Lung (tissue), 11 donors: ENCODE measurements at regions not wholly inside any gene's neighbourhood (a gene's known extent, or its start where the extent isn't known, plus 50 kb on each side); places are given as distances from the start of the nearest gene placed in this dataset.
A peak's percentile ranks its signal among the peaks of the same experiment; 100 is the strongest.

Experiments used
- ATAC-seq: fragments of 200-7000 bp; cut with Tn5 transposase; one replicate; pipeline ENCODE4 v1.9.1; 2020; ENCODE audit warnings: moderate number of reproducible peaks; ENCODE audit not compliant: insufficient read depth, low FRiP score
- DNase-seq, 3 donors: peaks; one replicate each; pipeline ENCODE4 v3.0.0-alpha.2; 2013 to 2017
- H3K27ac ChIP-seq, 2 donors: one replicate each; pipeline ENCODE4 v1.5.1; 2013; ENCODE audit warnings: mild to moderate bottlenecking in 2 of 2, moderate library complexity in 2 of 2, control low read depth in 1 of 2, inconsistent platforms in 1 of 2, low read depth in 1 of 2, low read length in 1 of 2
- H3K27me3 ChIP-seq, 3 donors: one replicate each; pipeline ENCODE4 v1.5.1; 2013; ENCODE audit warnings: low read length in 2 of 3; ENCODE audit not compliant: control insufficient read depth in 3 of 3, insufficient read depth in 3 of 3
- H3K36me3 ChIP-seq, 4 donors: one replicate each; pipeline ENCODE4 v1.5.1; 2013; ENCODE audit warnings: low read length in 4 of 4, mild to moderate bottlenecking in 1 of 4, moderate library complexity in 1 of 4; ENCODE audit not compliant: control insufficient read depth in 4 of 4, insufficient read depth in 4 of 4
- H3K4me1 ChIP-seq, 5 donors: one replicate each; pipeline ENCODE4 v1.5.1; 2013; ENCODE audit warnings: low read length in 5 of 5, mild to moderate bottlenecking in 2 of 5, moderate library complexity in 1 of 5; ENCODE audit not compliant: control insufficient read depth in 5 of 5, insufficient read depth in 5 of 5
- H3K4me3 ChIP-seq: one replicate; pipeline ENCODE4 v1.5.1; 2013; ENCODE audit warnings: mild to moderate bottlenecking, control low read depth, moderate library complexity
- H3K9ac ChIP-seq, 2 donors: one replicate each; pipeline ENCODE4 v1.5.1; 2013; ENCODE audit warnings: low read length in 2 of 2, control low read depth in 1 of 2; ENCODE audit not compliant: insufficient read depth in 1 of 2
- H3K9me3 ChIP-seq, 4 donors: one replicate each; pipeline ENCODE4 v1.5.1; 2013; ENCODE audit warnings: low read length in 3 of 4, mild to moderate bottlenecking in 1 of 4, moderate library complexity in 1 of 4; ENCODE audit not compliant: control insufficient read depth in 4 of 4, insufficient read depth in 3 of 4
- WGBS, 2 donors: extraction: QIAGEN DNeasy Blood & Tissue Kit; methylation state at CpG; one replicate each; pipeline ENCODE4 v1.1.7; 2013; 5-methylcytosine and 5-hydroxymethylcytosine counted together
- TF ChIP-seq, protein P1 (sequence below): IDR thresholded peaks from 2 replicates; pipeline ENCODE4 v1.5.1; 2012; ENCODE audit warnings: mild to moderate bottlenecking; ENCODE audit errors: control extremely low read depth, extremely low read depth
- donor health status: control.
- donor health status: control.
- donor health status: Bipolar disorder and iron deficiency.
- donor health status: healthy.
- donor health status: DM: yes; HTN: yes; CAD: no.

DNA sequence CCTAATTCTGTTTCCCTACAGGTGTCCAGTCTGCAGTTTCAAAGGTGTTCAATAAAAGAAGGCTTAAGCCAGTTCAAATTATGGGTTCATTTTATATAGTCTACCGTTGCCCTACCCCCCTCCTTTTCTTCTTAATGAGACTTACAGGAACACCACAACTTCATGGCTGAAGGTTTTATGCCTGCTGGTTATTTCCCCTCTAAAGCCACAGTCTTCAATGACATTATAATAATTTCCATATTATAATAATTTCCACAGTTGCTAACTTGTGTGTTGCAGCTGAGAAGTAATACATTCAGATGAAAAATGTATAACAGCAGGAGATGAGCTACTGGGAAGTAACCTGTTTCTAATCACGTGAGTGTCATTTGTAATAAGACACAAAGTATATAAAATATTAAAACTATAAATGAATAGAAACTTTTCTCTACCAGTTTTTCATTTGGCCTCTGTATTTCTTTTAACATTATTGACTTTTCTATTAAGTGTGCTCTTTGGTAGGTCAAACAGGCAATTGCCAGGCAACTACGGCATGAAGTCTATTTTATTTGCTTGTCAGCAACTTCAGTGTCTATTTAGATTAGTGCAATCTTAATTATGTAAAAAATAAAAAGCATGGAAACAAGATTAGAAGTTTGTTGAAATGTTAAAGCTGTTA lies 120.5 kb upstream of the HMHB1 start:
- Histone ChIP-seq H3K27ac (no peak overlapping the region), H3K36me3 (no peaks in the 10 kb centered on the region), H3K27me3 (no peaks in the 10 kb centered on the region), H3K9me3 (no peaks in the 10 kb centered on the region), H3K4me3 (no peak overlapping the region), H3K4me1 (peaks cover 0 to 26% (median 4%) of the 10 kb centered on the region in 5 donors), H3K9ac (no peak overlapping the region)
- DNase-seq (no peak), ATAC-seq (no peak)
- 52 to 79% methylated on average over 3 of the region's 3 CpGs for WGBS, 2 donors
- TF ChIP-seq, protein P1, sequence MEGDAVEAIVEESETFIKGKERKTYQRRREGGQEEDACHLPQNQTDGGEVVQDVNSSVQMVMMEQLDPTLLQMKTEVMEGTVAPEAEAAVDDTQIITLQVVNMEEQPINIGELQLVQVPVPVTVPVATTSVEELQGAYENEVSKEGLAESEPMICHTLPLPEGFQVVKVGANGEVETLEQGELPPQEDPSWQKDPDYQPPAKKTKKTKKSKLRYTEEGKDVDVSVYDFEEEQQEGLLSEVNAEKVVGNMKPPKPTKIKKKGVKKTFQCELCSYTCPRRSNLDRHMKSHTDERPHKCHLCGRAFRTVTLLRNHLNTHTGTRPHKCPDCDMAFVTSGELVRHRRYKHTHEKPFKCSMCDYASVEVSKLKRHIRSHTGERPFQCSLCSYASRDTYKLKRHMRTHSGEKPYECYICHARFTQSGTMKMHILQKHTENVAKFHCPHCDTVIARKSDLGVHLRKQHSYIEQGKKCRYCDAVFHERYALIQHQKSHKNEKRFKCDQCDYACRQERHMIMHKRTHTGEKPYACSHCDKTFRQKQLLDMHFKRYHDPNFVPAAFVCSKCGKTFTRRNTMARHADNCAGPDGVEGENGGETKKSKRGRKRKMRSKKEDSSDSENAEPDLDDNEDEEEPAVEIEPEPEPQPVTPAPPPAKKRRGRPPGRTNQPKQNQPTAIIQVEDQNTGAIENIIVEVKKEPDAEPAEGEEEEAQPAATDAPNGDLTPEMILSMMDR = no peak

DNA sequence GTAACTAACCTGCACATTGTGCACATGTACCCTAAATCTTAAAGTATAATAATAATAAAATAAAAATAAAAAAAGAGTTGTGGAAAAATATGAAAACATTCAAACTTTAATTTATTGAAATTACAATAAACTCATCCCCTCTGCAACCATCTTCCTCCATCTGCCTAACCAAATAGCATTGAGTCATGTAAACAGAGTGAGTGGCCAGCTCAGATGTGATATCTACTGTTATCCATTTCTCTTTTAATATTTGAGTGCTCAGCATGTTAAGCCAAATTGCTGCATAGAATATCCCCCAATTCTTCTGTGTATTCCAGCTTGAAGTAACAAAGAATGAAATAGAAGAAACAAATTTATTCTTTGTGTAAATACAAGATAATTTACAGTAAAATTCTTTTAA lies 124.4 kb upstream of the HMHB1 start:
- H3K4me3 ChIP-seq = no peak overlapping the region
- TF ChIP-seq, protein P1 = no peak
- H3K27me3 ChIP-seq = no peaks in the 10 kb centered on the region
- DNase-seq = no peak
- no peak for ATAC-seq
- H3K36me3 ChIP-seq = no peaks in the 10 kb centered on the region
- no peak overlapping the region for H3K9ac ChIP-seq
- H3K27ac ChIP-seq = no peak overlapping the region
- peaks cover 0 to 23% (median 3%) of the 10 kb centered on the region in 5 donors for H3K4me1 ChIP-seq
- H3K9me3 ChIP-seq = no peaks in the 10 kb centered on the region

DNA sequence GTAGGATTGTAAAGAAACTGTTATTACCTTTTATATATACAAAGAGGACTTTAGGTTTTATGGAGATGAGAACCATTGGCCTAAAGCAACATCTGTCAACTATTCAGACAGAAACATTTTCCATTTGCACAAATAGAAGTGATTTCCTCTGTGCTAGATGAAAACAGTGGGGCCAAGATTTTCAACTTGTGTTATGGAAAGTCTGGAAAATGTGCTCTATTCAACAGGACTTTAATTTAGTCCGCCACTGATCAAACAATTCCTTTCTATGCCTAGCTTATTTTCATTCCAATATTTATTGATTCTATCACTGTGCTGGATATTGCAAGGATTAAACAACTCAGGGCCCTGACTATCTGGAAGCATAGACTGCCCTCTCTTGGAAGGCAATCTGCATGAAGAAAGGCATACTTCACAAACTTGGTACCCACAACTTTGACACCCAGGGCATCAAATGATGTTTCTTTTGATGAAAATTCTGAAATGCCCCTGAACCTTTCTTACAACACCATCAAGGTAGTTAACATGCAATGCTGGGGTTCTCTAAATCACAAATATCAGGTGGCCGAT lies 126.6 kb upstream of the HMHB1 start:
- no peak overlapping the region for H3K27ac ChIP-seq
- 91 to 98% methylated on average over 2 of the region's 2 CpGs for WGBS, 2 donors
- H3K4me1 ChIP-seq = peaks cover 0 to 19% (median 0%) of the 10 kb centered on the region in 5 donors
- no peak overlapping the region for H3K9ac ChIP-seq
- peak in 2 of 3 donors; percentile 41 to 42 for DNase-seq
- H3K9me3 ChIP-seq = no peaks in the 10 kb centered on the region
- TF ChIP-seq, protein P1 = no peak
- no peak overlapping the region for H3K4me3 ChIP-seq
- no peaks in the 10 kb centered on the region for H3K27me3 ChIP-seq
- no peaks in the 10 kb centered on the region for H3K36me3 ChIP-seq
- ATAC-seq = no peak
